ENCODE measurements at regions not wholly inside any gene's neighbourhood (a gene's known extent, or its start where the extent isn't known, plus 50 kb on each side); places are given as distances from the start of the nearest gene placed in this dataset.

GRCh38 chr6:56819604-56820003 lies 135.3 kb upstream of the BEND6 start:
- no peak for TF ChIP-seq USF2 (IDR thresholded peaks at IDR 0.05)
- TF ChIP-seq PBX3 (IDR thresholded peaks at IDR 0.05): no peak
- TF ChIP-seq POLR2AphosphoS2 (conservative IDR thresholded peaks at IDR 0.05; ENCODE audit: low read length): no peak
- no peak for TF ChIP-seq CTCF (IDR thresholded peaks at IDR 0.05)
- no peak for TF ChIP-seq MYC (IDR thresholded peaks at IDR 0.05; ENCODE audit: borderline replicate concordance, low read length)
- no peak for TF ChIP-seq MAFK (IDR thresholded peaks at IDR 0.05; ENCODE audit: partially characterized antibody)
- no peak for TF ChIP-seq BHLHE40 (IDR thresholded peaks at IDR 0.05; ENCODE audit: low read depth, low read length)
- TF ChIP-seq POLR2A (IDR thresholded peaks at IDR 0.05; ENCODE audit: low read length): no peak
- TF ChIP-seq CEBPB (IDR thresholded peaks at IDR 0.05): no peak
- TF ChIP-seq MAX (IDR thresholded peaks at IDR 0.05): no peak
